Peyer's patch (tissue), 4 donors: ENCODE measurements at regions not wholly inside any gene's neighbourhood (a gene's known extent, or its start where the extent isn't known, plus 50 kb on each side); places are given as distances from the start of the nearest gene placed in this dataset.

ENCODE experiments used
- CTCF ChIP-seq, 6 experiments: fragments of 450-650 bp in 4 of 6; fragments of 200-600 bp in 2 of 6; sonication (generic) in 1 of 6; IDR thresholded peaks; one replicate each; pipeline ENCODE4 v1.5.1; 2017 to 2019; ENCODE audit warnings: antibody characterized with exemption in 6 of 6, mild to moderate bottlenecking in 3 of 6, moderate library complexity in 1 of 6
- POLR2A ChIP-seq, 2 donors: fragments of 450-650 bp; IDR thresholded peaks; one replicate each; pipeline ENCODE4 v1.5.1; 2017; ENCODE audit warnings: antibody characterized with exemption in 2 of 2, mild to moderate bottlenecking in 2 of 2, moderate library complexity in 2 of 2

GRCh38 chr4:14640476-14640875 lies 361.8 kb upstream of the CPEB2 start:
- TF ChIP-seq POLR2A (IDR thresholded peaks at IDR 0.05) (no peak), CTCF (IDR thresholded peaks at IDR 0.05) (no peak)
